Hepatocyte (in vitro differentiated cells): ENCODE measurements at regions not wholly inside any gene's neighbourhood (a gene's known extent, or its start where the extent isn't known, plus 50 kb on each side); places are given as distances from the start of the nearest gene placed in this dataset.

ENCODE experiments used
- DNase-seq: peaks from one replicate; pipeline ENCODE4 v3.0.0-alpha.2; 2016; ENCODE audit warnings: low spot score
- H2AFZ ChIP-seq: fragments of 200-600 bp; sonication (generic); 2 replicates; pipeline ENCODE4 v1.6.0; 2016; ENCODE audit warnings: antibody characterized with exemption, mild to moderate bottlenecking
- H3K27ac ChIP-seq: fragments of 200-600 bp; sonication (generic); 2 replicates; pipeline ENCODE4 v1.5.1; 2016; ENCODE audit warnings: mild to moderate bottlenecking
- H3K27me3 ChIP-seq: fragments of 200-600 bp; sonication (generic); 2 replicates; pipeline ENCODE4 v1.6.1; 2016
- H3K36me3 ChIP-seq: fragments of 200-600 bp; sonication (generic); replicated peaks from 2 replicates; pipeline ENCODE4 v1.5.1; 2016; ENCODE audit warnings: low read depth; ENCODE audit not compliant: insufficient read depth
- H3K4me1 ChIP-seq: fragments of 200-600 bp; sonication (generic); 2 replicates; pipeline ENCODE4 v1.5.1; 2016; ENCODE audit warnings: mild to moderate bottlenecking, moderate library complexity; ENCODE audit not compliant: insufficient read depth
- H3K4me2 ChIP-seq: fragments of 200-600 bp; sonication (generic); 2 replicates; pipeline ENCODE4 v1.6.0; 2016
- H3K4me3 ChIP-seq: fragments of 200-600 bp; sonication (generic); 2 replicates; pipeline ENCODE4 v1.5.1; 2016; ENCODE audit warnings: mild to moderate bottlenecking
- H3K79me2 ChIP-seq: fragments of 200-600 bp; sonication (generic); 2 replicates; pipeline ENCODE4 v1.6.0; 2017; ENCODE audit warnings: mild to moderate bottlenecking
- H3K9me2 ChIP-seq: fragments of 200-600 bp; sonication (generic); replicated peaks from 2 replicates; pipeline ENCODE4 v1.6.0; 2017; ENCODE audit warnings: mild to moderate bottlenecking; ENCODE audit not compliant: insufficient read depth
- H3K9me3 ChIP-seq: fragments of 200-600 bp; sonication (generic); 2 replicates; pipeline ENCODE4 v1.5.1; 2016; ENCODE audit warnings: low read depth, mild to moderate bottlenecking
- H4K20me1 ChIP-seq: fragments of 200-600 bp; sonication (generic); 2 replicates; pipeline ENCODE4 v1.6.0; 2016; ENCODE audit warnings: mild to moderate bottlenecking; ENCODE audit not compliant: insufficient read depth, poor library complexity, severe bottlenecking
- CTCF ChIP-seq: fragments of 200-600 bp; sonication (generic); IDR thresholded peaks from 2 replicates; pipeline ENCODE4 v1.5.1; 2016; ENCODE audit warnings: antibody characterized with exemption, mild to moderate bottlenecking; ENCODE audit not compliant: poor library complexity
- EZH2 ChIP-seq: fragments of 200-600 bp; sonication (generic); IDR thresholded peaks from 2 replicates; pipeline ENCODE4 v1.6.1; 2016; ENCODE audit warnings: antibody characterized with exemption, mild to moderate bottlenecking, borderline replicate concordance
- EZH2phosphoT487 ChIP-seq: fragments of 200-600 bp; sonication (generic); IDR thresholded peaks from one replicate; pipeline ENCODE4 v1.6.1; 2018; ENCODE audit warnings: antibody characterized with exemption, mild to moderate bottlenecking, low read depth, moderate library complexity; ENCODE audit not compliant: unreplicated experiment, severe bottlenecking
- WGBS: methylation state at CpG from one replicate; pipeline ENCODE4 v1.1.6; 2016; ENCODE audit warnings: low lambda C conversion rate; ENCODE audit errors: missing lambda C conversion rate; 5-methylcytosine and 5-hydroxymethylcytosine counted together

GRCh38 chr2:200156166-200156835, 150.2 kb upstream of the SPATS2L start:
- 72% methylated on average over 5 of the region's 5 CpGs for WGBS
- peak; percentile 61 for DNase-seq
- Histone ChIP-seq H3K4me2 (peak overlapping the region; percentile 61), H3K36me3 (no peaks in the 10 kb centered on the region), H3K79me2 (no peaks in the 10 kb centered on the region), H3K9me2 (no peaks in the 10 kb centered on the region), H2AFZ (no peak overlapping the region), H3K9me3 (no peaks in the 10 kb centered on the region), H3K4me1 (peaks cover 14% of the 10 kb centered on the region), H3K4me3 (no peak overlapping the region), H4K20me1 (no peaks in the 10 kb centered on the region), H3K27ac (peak overlapping the region; percentile 8), H3K27me3 (no peaks in the 10 kb centered on the region)
- TF ChIP-seq CTCF (no peak), EZH2phosphoT487 (no peak), EZH2 (no peak)

- TF ChIP-seq EZH2, result no peak
- TF ChIP-seq EZH2phosphoT487, result no peak
- no peak for TF ChIP-seq CTCF
- Histone ChIP-seq H4K20me1 (no peaks in the 10 kb centered on the region), H3K9me3 (no peaks in the 10 kb centered on the region), H2AFZ (no peak overlapping the region), H3K27me3 (no peaks in the 10 kb centered on the region), H3K79me2 (no peaks in the 10 kb centered on the region), H3K36me3 (no peaks in the 10 kb centered on the region), H3K4me3 (no peak overlapping the region), H3K4me2 (no peak overlapping the region), H3K4me1 (peaks cover 14% of the 10 kb centered on the region), H3K9me2 (no peaks in the 10 kb centered on the region), H3K27ac (peak overlapping the region; percentile 66)
- 38% methylated on average over 1 of the region's 1 CpG for WGBS
- DNase-seq, result no peak
These were observed 147.7 kb upstream of the SPATS2L start for GRCh38 chr2:200158647-200159356.

GRCh38 chr2:200159357-200159707, 147.2 kb upstream of the SPATS2L start:
- Histone ChIP-seq H3K4me1 (peaks cover 14% of the 10 kb centered on the region), H4K20me1 (no peaks in the 10 kb centered on the region), H3K4me3 (no peak overlapping the region), H3K36me3 (no peaks in the 10 kb centered on the region), H3K79me2 (no peaks in the 10 kb centered on the region), H3K27me3 (no peaks in the 10 kb centered on the region), H3K9me3 (no peaks in the 10 kb centered on the region), H3K4me2 (no peak overlapping the region), H3K27ac (peak overlapping the region; percentile 66), H2AFZ (no peak overlapping the region), H3K9me2 (no peaks in the 10 kb centered on the region)
- TF ChIP-seq EZH2phosphoT487 (no peak), CTCF (no peak), EZH2 (no peak)
- DNase-seq, result peak; percentile 26
